GM18870 (cell line): ENCODE measurements at regions not wholly inside any gene's neighbourhood (a gene's known extent, or its start where the extent isn't known, plus 50 kb on each side); places are given as distances from the start of the nearest gene placed in this dataset.
"Not testable (repeated sequence)": the region's sequence is repeated elsewhere in the genome, so short reads cannot be mapped to it uniquely, and the experiment has no call there.

Experiments
- ATAC-seq: cut with Tn5 transposase; IDR thresholded peaks from one replicate; pipeline ENCODE4 v1.9.1; 2021; ENCODE audit warnings: moderate library complexity; ENCODE audit not compliant: unreplicated experiment

- no peak for ATAC-seq
Observed at GRCh38 chr6:85866758-85867401, 224.2 kb upstream of the SYNCRIP start.

DNA sequence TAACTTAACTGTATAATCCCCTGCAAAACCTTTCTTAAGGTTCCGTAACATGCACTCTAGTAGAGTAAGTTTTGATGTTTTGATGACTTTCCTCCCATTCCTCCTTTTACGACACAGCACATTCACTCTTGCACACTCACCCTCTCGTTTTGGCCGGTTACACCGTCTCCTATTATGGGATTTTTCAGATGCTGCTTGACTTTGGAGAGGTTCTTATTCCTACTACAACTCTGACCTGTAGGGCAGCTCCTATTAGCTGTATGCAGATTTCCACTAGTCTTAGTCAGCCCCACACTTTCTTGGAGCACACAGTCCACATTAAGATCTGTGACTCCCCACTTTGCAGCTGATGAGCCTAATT, 223.7 kb upstream of the SYNCRIP start:
- no peak for ATAC-seq

- ATAC-seq = peak; percentile 54
Observed at GRCh38 chr6:85865420-85866369, 223.0 kb upstream of the SYNCRIP start.

DNA sequence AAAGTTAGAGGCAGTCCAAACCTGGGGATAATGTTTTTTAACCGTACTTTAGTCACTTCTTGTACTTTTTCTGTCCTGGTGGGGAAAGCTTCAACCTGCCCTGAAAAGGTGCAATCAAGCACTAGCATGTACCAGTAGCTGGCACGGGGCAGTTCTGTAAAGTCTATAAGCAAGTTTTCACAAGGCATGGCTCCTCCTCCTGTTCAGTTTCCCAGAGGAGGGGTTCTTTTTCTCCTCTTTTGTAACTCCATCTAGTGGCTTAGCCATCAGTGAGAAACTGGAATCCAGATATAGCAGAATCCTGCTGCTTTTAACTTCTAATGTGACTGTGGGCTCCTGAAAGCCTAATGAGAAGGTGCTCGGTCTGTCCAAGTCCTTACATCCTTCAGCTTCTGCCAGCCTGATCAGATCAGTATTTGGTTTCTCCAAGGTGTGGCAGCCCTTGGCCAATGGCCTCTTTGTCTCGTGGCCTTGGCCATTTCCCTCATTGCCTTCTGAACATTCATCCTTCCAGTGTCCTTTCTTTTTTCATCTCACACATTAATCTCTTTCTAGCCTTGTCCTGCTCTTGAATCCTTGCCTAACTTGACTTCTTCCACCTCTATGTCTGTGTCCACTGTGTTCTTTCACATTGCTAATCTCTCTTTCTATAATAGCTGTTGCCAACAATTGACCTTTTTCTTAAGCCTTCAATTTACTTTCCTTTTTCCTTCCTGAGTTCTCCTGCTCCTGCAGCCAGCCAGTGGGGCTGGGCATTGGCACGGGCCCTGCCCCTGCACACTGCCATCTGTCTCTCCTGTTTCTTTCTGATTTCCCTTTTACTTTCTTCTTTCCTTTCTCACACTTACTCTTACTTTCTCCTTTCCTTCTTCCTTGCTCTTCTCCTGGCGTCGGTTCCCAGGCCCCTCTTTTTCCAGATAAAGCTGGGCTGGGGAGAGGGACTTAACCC, 222.0 kb upstream of the SYNCRIP start:
- ATAC-seq = peak; percentile 27

DNA sequence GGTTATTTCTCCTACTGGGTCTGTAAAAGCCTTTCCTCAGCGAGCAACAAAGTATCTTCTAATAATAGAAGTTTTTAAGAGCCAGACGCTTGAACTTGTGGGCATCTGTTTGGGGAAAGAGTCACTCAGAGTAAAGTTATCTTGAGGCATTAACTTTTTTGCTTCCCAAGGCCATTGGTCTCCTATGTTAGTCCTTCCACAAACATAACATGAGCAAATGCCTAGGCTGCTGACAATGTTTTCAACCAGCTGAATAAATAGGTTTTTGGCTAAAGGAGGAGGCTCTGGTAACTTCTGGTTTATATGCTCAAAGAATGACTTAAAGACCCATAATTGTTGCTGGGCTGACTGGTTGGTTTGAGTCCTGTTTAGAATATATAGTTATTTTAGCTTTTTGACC, 213.5 kb upstream of the SYNCRIP start:
- no peak for ATAC-seq

- ATAC-seq = not testable (repeated sequence)
Observed at GRCh38 chr6:85838351-85839119, 195.8 kb upstream of the SYNCRIP start.

- ATAC-seq = no peak
Observed at GRCh38 chr6:85828973-85829372, 186.3 kb upstream of the SYNCRIP start.

- ATAC-seq = no peak
Observed at GRCh38 chr6:85826997-85827396, 184.3 kb upstream of the SYNCRIP start.

DNA sequence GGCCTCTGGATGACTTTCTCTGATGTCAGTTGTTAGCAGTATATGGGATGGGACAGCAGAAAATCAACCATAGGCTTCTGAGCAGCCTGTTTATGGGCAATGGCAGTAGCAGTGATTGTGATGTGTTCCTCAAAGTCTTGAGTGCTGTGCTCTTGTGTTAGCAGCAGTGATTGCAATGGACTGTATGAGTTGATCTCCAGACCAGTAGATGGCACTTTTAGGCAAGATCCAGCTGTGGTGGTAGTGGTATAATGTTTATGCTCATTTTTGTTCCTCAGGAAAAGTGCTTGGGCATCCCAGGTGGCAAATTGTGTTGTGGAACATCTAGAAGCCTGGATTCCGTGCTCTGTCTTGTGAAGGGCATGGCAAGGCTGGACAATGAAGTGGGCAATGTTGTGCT, 181.6 kb upstream of the SYNCRIP start:
- ATAC-seq = no peak

DNA sequence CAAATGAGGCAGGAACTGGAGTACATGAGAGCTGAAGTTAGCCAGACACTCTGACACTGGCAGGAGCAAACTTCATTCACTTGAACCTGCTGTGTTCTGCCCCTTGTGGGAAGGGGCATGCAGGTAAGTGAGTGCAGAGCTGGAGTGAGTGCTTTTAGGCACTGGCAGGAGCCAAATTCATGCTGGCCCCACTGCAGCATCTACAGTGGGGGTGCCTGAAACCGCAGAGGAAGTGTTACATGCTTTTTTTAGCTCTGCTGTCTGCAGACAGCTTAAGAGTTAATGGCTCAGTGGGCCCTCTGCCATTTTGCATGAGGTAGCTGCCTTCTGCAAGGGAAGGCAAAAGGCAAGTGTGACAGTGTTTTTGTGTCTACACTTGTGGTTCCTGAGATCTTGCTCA, 167.9 kb upstream of the SYNCRIP start:
- no peak for ATAC-seq

GRCh38 chr6:85803721-85804120, 161.0 kb upstream of the SYNCRIP start:
- no peak for ATAC-seq

DNA sequence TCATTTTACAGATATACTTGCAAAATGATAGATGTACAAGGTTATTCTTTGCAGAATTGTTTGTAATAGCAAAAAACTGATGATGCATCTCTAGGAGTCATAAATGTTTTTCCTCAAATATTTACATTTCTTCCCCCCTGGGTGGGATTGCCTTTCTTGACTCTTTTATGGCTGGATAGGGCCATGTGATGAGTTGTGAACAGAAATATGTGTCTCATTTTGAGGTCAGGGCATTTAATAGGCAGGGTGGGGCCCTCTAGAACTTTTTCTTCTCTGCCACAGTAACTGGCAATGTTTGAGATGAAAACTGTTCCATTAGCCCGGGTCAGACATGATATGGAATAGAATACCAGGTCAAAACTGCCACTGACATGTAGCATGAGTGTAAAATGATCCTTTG, 159.5 kb upstream of the SYNCRIP start:
- ATAC-seq = no peak

DNA sequence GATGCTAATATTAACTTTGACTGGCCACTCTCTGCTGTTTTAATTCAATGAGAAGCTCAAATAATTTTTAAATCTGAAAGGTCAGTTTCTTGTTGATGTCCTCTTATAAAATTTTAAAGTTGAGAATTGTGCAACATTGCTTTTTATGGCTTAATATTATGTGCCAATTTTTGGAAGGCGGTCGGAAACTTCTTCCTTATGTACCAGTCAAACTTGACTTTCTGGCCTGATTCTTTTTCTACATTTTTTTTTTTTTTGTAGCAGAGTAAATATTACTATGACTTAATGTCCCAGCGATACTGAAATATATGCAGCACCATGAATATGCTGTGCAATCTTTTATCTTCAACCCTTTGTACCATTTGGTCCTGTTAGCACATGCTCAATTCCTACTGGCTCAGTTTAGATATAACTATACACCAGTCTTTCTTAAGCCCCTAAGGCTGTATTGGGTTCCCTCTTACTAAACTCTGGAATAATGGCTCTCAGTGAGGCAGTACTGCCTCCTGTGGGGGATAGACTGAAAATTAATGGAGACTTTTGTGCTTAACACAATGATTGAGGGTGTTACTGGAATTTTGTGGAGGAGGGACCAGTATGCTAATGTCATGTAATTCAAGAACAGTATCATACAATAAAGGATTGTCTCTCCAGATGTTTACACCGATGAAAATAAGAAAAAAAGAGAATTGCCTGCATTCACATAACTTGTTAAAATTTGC, 156.4 kb upstream of the SYNCRIP start:
- no peak for ATAC-seq

DNA sequence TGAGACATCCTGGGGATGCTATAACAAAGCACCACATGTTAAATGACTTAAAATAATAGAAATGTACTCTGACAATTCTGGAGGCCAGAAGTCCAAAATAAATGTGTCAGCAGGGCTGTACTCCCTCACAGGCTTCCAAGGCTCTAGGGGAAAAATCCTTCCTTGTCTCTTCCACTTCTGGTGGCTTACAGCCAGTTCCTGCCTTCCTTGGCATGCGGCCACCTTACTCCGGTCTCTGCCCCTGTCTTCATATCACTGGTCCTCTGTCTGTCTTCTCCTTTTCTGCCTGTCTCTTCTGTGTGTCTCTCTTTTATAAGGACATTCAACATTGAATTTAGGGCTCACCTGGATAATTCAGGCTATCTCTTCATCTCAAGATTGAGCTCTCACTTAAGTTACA, 155.3 kb upstream of the SYNCRIP start:
- no peak for ATAC-seq

DNA sequence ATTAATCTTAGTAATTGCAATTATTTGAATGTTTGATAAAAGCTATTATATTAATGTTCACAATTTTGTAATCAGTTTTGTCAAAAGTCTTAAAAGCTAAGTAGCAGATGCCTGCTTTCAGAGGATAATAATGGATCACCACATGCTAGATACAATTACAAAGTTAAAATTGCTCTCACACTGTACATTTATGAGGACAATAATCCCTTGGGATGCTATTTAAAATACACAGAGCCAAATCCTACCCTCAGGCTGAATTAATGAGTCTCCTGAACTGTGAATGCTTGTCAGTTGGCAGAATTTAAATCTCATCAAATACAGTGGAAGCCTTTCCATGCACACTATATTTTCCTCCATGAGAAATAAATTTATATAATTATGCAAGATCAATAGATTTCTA, 153.3 kb upstream of the SYNCRIP start:
- no peak for ATAC-seq

DNA sequence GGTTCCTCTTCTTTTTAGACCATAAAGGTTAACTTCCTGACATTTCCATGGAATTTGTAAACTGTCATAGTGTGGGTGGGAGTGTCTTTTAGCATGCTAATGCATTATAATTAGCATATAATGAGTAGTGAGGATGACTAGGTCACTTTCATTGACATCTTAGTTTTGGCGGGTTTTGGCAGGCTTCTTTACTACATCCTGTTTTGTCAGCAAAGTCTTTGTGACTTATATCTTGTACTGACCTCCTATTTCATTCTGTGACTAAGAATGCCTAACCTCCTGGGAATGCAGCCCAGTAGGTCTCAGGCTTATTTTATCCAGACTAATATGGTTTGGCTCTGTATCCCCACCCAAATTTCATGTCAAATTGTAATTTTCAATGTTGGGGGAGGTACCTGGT, 149.6 kb upstream of the SYNCRIP start:
- ATAC-seq = no peak

- ATAC-seq = no peak
Observed at GRCh38 chr6:85775883-85776282, 133.2 kb upstream of the SYNCRIP start.

GRCh38 chr6:85772641-85773040, 130.0 kb upstream of the SYNCRIP start:
- no peak for ATAC-seq

DNA sequence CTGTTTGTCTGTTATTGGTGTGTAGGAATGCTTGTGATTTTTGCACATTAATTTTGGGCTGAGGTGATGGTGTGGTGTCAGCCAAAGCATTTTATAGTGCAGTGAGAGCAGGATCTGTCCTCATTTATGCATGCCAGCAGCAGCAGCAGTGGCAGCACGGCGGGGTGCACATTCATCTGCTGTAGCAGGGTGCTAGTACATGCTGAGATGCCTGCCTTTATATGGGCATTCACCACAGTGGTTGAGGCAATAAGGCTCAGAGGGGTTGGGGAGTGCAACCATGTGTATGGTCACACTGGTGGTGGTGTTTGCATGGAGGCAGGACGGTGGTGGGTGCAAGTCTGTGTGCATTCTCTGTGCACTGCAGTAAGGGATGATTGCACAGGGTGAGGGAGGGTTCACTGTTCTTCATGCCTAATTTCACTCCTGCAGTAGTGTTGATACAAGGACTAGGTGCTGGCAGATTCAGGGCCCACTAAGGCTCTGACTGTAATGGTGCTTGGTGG, 129.3 kb upstream of the SYNCRIP start:
- ATAC-seq = no peak

DNA sequence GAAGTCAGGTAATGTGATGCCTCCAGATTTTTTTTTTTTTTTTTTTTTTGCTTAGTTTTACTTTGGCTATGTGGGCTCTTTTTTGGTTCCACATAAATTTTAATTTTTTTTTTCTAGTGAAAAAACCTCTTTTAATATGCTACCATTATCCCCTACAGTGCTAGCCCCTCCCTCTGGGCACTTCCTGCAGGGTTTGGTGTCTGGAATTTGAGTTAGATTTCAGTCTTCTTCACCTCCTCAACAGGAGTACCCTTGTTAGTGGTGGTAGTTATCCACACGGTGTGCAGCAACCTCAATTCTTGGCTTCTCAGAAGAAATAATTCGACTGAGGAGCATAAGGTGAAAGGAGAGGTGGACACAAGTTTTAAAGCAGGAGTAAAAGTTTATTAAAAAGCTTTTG, 128.8 kb upstream of the SYNCRIP start:
- no peak for ATAC-seq
